ENCODE measurements at regions not wholly inside any gene's neighbourhood (a gene's known extent, or its start where the extent isn't known, plus 50 kb on each side); places are given as distances from the start of the nearest gene placed in this dataset.
A peak's percentile ranks its signal among the peaks of the same experiment; 100 is the strongest.

DNA sequence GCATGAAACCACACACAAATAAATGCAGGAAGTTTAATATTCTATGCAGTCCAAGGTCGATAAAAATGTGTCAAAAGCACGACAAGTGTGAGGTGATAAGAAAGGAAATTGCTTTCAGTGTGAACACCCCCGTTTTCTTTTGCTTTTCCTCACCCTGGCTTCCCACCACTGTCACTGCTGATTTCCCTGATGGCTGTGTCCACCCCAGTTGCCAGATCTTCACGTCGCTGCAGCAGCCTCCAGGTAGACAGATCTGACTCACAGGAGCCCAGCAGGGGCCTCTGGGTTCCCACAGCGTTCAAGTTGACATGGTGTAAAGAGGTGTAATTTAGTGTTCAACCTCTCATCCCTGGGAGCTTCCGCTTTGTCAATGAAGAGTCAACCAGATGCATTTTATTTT is 128.0 kb upstream of the TACR1 start:
- no peak for TF ChIP-seq POLR2A (IDR thresholded peaks at IDR 0.05; ENCODE audit: low read depth, low read length)
- no peak for FAIRE-seq
- no peak for DNase-seq (ENCODE audit: insufficient read length, low spot score)

GRCh38 chr2:75326645-75327044 is 127.3 kb upstream of the TACR1 start:
- TF ChIP-seq POLR2A (IDR thresholded peaks at IDR 0.05; ENCODE audit: low read depth, low read length): no peak
- DNase-seq (ENCODE audit: insufficient read length, low spot score): no peak
- FAIRE-seq: no peak

GRCh38 chr2:75325594-75325993 is 126.3 kb upstream of the TACR1 start:
- no peak for TF ChIP-seq POLR2A (IDR thresholded peaks at IDR 0.05; ENCODE audit: low read depth, low read length)
- DNase-seq (ENCODE audit: insufficient read length, low spot score): no peak
- no peak for FAIRE-seq

DNA sequence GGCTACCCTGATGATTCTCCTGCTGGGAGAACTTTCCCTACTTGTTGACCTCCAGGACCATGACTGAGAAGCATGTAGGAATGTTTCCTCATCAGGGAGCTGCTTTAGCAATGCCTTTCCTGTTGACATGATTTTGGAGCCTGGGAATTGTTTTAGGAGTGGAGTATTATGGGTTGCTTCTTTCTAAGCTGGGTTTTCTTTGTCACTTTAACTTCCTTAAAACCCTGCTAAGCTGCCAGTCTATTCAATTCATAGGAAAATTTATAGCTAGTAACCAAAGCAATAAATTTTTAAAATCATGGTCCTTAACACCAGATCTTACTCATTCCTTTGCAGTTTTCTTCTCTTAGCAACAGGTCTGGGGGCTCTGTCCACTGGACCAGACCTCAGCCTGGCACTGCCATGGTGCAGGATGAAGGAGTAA is 125.6 kb upstream of the TACR1 start:
- no peak for TF ChIP-seq POLR2A (IDR thresholded peaks at IDR 0.05; ENCODE audit: low read depth, low read length)
- DNase-seq (ENCODE audit: insufficient read length, low spot score) (no peak), FAIRE-seq (no peak)

- no peak for TF ChIP-seq POLR2A (IDR thresholded peaks at IDR 0.05; ENCODE audit: low read depth, low read length)
- FAIRE-seq (no peak), DNase-seq (ENCODE audit: insufficient read length, low spot score) (peak; percentile 21)
These were observed 124.8 kb upstream of the TACR1 start for GRCh38 chr2:75324141-75324540.

DNA sequence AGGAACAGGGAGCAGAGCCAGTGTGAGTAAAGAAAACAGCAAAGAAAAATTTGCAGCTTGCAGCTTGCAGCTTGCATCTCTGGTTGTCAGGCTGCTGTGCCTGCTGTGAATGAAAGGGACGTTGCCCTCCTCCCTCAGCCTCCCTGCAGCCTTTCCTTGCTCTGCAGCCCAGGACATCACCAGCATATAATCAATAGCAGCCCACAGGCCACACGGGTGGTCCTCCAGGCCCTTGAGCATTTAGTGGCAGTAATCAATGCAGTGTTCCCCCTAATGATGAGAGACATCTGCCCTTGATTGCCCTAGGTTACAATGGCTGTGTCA is 122.2 kb upstream of the TACR1 start:
- no peak for TF ChIP-seq POLR2A (IDR thresholded peaks at IDR 0.05; ENCODE audit: low read depth, low read length)
- no peak for FAIRE-seq

GRCh38 chr2:75320898-75321598 is 121.7 kb upstream of the TACR1 start:
- FAIRE-seq (no peak), DNase-seq (ENCODE audit: insufficient read length, low spot score) (no peak)
- TF ChIP-seq POLR2A (IDR thresholded peaks at IDR 0.05; ENCODE audit: low read depth, low read length): no peak

More for the DNA sequence above, 122.2 kb upstream of the TACR1 start:
- no peak for DNase-seq (ENCODE audit: insufficient read length, low spot score)

DNA sequence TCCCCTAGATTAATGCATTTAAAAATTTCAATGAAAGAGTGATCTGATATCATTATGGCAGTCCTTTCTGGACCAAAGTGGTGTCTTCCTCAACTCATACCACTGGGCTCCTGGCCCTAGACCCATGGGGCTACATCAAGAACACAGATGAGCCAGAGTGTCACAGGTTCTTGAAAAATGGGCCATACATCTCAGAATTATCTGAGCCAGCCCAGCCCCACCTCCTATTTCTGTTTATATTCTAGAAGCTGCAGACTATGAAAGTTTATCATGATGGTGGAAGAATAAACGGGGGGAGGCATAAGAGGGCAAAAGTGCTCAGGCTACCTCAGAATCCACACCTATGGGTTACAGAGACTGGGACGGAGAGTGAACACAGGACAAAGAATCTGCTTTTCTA is 120.6 kb upstream of the TACR1 start:
- no peak for TF ChIP-seq POLR2A (IDR thresholded peaks at IDR 0.05; ENCODE audit: low read depth, low read length)
- FAIRE-seq: no peak

GRCh38 chr2:75317802-75318201 is 118.5 kb upstream of the TACR1 start:
- no peak for TF ChIP-seq POLR2A (IDR thresholded peaks at IDR 0.05; ENCODE audit: low read depth, low read length)
- FAIRE-seq (no peak), DNase-seq (ENCODE audit: insufficient read length, low spot score) (no peak)

More for the DNA sequence above, 120.6 kb upstream of the TACR1 start:
- DNase-seq (ENCODE audit: insufficient read length, low spot score): no peak

DNA sequence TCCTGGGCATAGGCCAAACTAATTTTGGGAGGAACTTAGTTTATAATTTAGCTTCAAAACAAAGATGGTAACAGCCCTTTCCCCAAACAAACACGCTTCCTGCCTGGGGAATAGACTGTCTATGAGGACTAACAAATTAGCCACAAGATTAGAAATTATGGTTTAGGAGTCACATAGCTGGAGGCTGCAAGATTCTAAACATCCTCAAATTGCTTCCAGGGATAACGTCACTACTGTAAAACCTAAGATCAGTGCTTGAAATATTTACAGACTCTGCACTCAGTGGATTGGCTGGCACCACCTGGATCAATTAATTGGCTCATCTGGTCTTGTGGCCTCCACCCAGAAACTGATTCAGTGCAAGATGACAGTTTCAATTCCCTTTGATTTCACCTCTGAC is 118.0 kb upstream of the TACR1 start:
- FAIRE-seq (no peak), DNase-seq (ENCODE audit: insufficient read length, low spot score) (no peak)
- no peak for TF ChIP-seq POLR2A (IDR thresholded peaks at IDR 0.05; ENCODE audit: low read depth, low read length)

DNA sequence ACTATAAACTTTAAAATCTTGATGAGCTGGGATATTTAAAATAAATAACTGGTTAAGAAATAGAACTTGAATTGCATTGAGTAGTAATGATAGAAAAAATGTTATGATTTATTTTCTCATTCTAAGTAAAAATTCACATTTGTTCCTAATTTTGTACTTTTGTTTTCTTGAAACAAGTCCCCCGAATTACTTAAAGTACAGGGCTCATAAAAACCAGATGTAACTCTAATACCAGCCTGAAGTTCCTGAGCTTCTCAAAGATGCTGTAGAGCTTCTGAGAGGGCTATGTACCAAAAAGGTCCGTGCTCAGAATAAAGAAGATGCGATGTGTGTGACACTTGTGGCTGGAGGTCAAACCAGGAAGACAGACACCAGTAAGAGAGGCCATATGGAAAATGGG is 116.1 kb upstream of the TACR1 start:
- TF ChIP-seq POLR2A (IDR thresholded peaks at IDR 0.05; ENCODE audit: low read depth, low read length): no peak
- FAIRE-seq: no peak

GRCh38 chr2:75311993-75312392 is 112.7 kb upstream of the TACR1 start:
- DNase-seq (ENCODE audit: insufficient read length, low spot score) (peak; percentile 9), FAIRE-seq (no peak)

More for the DNA sequence above, 116.1 kb upstream of the TACR1 start:
- no peak for DNase-seq (ENCODE audit: insufficient read length, low spot score)

DNA sequence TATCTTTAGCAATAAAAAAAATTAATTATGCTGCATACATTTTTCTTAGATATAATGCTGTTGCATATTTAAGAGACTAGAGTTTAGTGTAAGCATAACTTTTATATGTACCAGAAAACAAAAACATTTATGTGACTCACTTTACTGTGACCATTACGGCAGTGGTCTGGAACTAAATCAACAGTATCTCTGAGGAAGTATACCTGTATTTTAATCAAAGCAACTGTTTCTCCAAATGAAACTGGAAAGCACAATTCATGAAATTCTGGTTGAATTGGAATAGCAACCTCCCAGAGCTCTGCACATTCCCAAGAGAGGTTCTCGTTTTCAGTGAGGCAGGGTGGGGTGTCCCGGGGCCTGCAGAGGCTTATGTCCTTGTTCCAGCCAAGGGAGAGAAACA is 112.2 kb upstream of the TACR1 start:
- FAIRE-seq (no peak), DNase-seq (ENCODE audit: insufficient read length, low spot score) (no peak)
- no peak for TF ChIP-seq POLR2A (IDR thresholded peaks at IDR 0.05; ENCODE audit: low read depth, low read length)

More at GRCh38 chr2:75311993-75312392, 112.7 kb upstream of the TACR1 start:
- no peak for TF ChIP-seq POLR2A (IDR thresholded peaks at IDR 0.05; ENCODE audit: low read depth, low read length)

DNA sequence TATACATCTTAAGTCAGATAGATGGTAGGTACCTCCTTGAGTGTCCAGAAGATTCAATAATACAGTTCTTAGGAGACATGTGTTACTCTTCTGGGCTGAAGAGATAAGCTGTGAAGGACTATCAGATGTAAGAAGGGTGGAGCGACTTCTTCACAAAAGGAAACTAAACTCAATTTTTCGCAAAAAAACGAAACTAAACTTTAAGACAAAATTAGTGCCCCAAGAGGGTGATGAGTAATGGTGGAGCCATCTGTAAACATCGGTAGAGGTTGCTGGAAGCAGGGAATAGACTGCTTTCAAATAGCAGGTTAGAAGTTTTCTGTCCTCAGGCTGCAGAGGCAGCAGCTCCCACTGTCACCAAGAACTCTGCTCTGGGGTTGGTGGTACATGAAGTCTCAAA is 111.6 kb upstream of the TACR1 start:
- peak; percentile 70 for FAIRE-seq
- DNase-seq (ENCODE audit: insufficient read length, low spot score): no peak
- no peak for TF ChIP-seq POLR2A (IDR thresholded peaks at IDR 0.05; ENCODE audit: low read depth, low read length)

DNA sequence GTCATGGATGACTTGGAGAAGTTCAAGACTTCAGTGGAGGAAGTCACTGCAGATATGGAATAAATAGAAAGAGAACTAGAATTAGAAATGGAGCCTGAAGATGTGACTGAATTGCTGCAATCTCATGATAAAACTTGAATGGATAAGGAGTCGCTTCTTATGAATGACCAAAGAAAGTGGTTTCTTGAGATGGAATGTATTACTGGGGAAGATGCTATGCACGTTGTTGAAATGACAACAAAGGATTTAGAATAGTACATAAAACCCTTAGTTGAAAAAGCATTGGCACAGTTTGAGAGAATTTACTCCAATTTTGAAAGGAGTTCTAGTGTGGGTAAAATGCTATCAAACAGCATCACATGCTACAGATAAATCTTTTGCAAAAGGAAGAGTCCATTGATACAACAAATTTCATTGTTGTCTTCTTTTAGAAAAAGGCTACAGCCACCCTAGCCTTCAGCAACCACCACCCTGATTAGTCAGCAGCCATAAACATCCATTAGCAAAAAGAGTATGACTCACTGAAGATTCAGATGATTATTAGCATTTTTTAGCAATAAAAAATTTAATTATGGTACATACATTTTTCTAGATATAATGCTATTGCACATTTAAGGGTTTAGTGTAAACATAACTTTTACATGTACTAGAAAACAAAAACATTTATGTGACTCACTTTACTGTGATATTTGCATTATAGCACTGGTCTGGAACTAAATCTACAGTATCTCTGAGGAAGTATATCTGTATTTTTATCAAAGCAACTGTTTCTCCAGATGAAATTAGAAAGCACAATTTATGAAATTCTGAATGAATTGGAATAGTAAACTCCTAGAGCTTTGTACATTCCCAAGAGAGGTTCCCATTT is 110.5 kb upstream of the TACR1 start:
- no peak for TF ChIP-seq POLR2A (IDR thresholded peaks at IDR 0.05; ENCODE audit: low read depth, low read length)
- DNase-seq (ENCODE audit: insufficient read length, low spot score) (no peak), FAIRE-seq (no peak)
